MCF 10A (cell line): ENCODE measurements at regions not wholly inside any gene's neighbourhood (a gene's known extent, or its start where the extent isn't known, plus 50 kb on each side); places are given as distances from the start of the nearest gene placed in this dataset.

Source experiments
- BruUV-seq: library from RNA; stranded (reverse); fragments of 400-500 nt; replicated peaks from 2 replicates; lab custom pipeline; 2021; lab: Mats Ljungman, UMichigan
- CTCF ChIA-PET: fragments of 300-600 bp; sonication (Branson Sonifier 250); formaldehyde crosslinking; extraction: SDS; loops from one replicate; lab custom pipeline; 2021; ENCODE audit warnings: antibody characterized with exemption, inconsistent platforms; lab: Yijun Ruan, JAX
- POLR2A ChIA-PET: fragments of 300-600, 350-650 bp; sonication (Branson Sonifier 250); formaldehyde crosslinking; extraction: SDS; loops from one replicate; lab custom pipeline; 2020; ENCODE audit warnings: antibody characterized with exemption, inconsistent platforms; lab: Yijun Ruan, JAX
- DNase-seq: peaks from one replicate; pipeline ENCODE4 v3.0.0-alpha.2; 2018; ENCODE audit not compliant: unreplicated experiment
- H3K27ac Mint-ChIP-seq: one replicate; pipeline ENCODE4 v1.8.0; 2022; ENCODE audit warnings: mild to moderate bottlenecking, low read depth, mixed read lengths; ENCODE audit not compliant: unreplicated experiment
- H3K27me3 Mint-ChIP-seq: one replicate; pipeline ENCODE4 v1.8.0; 2022; ENCODE audit warnings: mixed read lengths; ENCODE audit not compliant: insufficient read depth, unreplicated experiment
- H3K36me3 Mint-ChIP-seq: one replicate; pipeline ENCODE4 v1.8.0; 2022; ENCODE audit warnings: mild to moderate bottlenecking, moderate library complexity, mixed read lengths; ENCODE audit not compliant: insufficient read depth, unreplicated experiment
- H3K4me1 Mint-ChIP-seq: one replicate; pipeline ENCODE4 v1.8.0; 2022; ENCODE audit warnings: mixed read lengths; ENCODE audit not compliant: insufficient read depth, unreplicated experiment
- H3K4me3 Mint-ChIP-seq: one replicate; pipeline ENCODE4 v1.8.0; 2022; ENCODE audit warnings: mild to moderate bottlenecking, moderate library complexity, mixed read lengths; ENCODE audit not compliant: unreplicated experiment
- H3K9me3 Mint-ChIP-seq: one replicate; pipeline ENCODE4 v1.8.0; 2022; ENCODE audit warnings: mixed read lengths; ENCODE audit not compliant: unreplicated experiment
- CTCF ChIP-seq: fragments of 200-600 bp; IDR thresholded peaks from one replicate; pipeline ENCODE4 v1.8.0; 2022; ENCODE audit warnings: antibody characterized with exemption, mild to moderate bottlenecking; ENCODE audit not compliant: unreplicated experiment
- intact Hi-C: fragments of 100-400 bp; cut with micrococcal nuclease; formaldehyde crosslinking; loops from 2 replicates; pipeline ENCODE4 v1.14.1; 2022

- Mint-ChIP-seq H3K9me3 (peaks cover 21% of the 10 kb centered on the region), H3K27ac (no peak overlapping the region), H3K4me3 (no peak overlapping the region), H3K36me3 (no peaks in the 10 kb centered on the region), H3K27me3 (no peaks in the 10 kb centered on the region), H3K4me1 (no peaks in the 10 kb centered on the region)
- DNase-seq = no peak
- intact Hi-C loops = no loop called here
- CTCF ChIA-PET = no interaction called here
- POLR2A ChIA-PET = interaction anchor here (0.7 kb wide), 1 partner anchor 20 kb away, joined by 3 read pairs; no protein-coding TSS in a partner anchor
- TF ChIP-seq CTCF = no peak
- no TSS peak for BruUV-seq
Observed at GRCh38 chr11:71186806-71187205, 65.6 kb downstream of the SHANK2 start.

DNA sequence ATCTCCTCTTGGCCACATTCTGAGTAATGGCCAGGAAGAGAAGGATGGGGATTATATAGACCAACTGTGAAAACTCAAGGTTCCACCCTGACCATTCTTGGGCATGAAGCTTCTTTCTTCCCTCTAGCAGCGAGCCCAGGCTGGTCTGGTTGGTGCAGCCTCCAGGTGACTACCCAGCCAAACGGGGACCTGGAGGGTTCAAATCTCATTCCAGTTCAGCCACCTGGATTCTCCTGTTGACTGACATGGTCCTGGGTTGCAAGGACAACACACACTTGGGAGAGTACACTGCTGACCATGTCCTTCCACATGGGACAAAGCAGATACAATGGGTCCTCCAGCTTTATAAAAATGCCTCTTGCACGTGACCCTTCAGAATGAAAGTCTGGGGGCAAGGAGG, 67.0 kb downstream of the SHANK2 start:
- intact Hi-C loops = no loop called here
- Mint-ChIP-seq H3K9me3 (peaks cover 21% of the 10 kb centered on the region), H3K36me3 (no peaks in the 10 kb centered on the region), H3K27me3 (no peaks in the 10 kb centered on the region), H3K27ac (no peak overlapping the region), H3K4me1 (no peaks in the 10 kb centered on the region), H3K4me3 (no peak overlapping the region)
- TF ChIP-seq CTCF = no peak
- ChIA-PET POLR2A (no interaction called here), CTCF (interaction anchor here (0.7 kb wide), 1 partner anchor 260 kb away, joined by 4 read pairs; no protein-coding TSS in a partner anchor)
- no peak for DNase-seq
- no TSS peak for BruUV-seq

GRCh38 chr11:71184421-71185210, 67.8 kb downstream of the SHANK2 start:
- ChIA-PET POLR2A (no interaction called here), CTCF (no interaction called here)
- H3K9me3 Mint-ChIP-seq = peaks cover 21% of the 10 kb centered on the region
- H3K4me1 Mint-ChIP-seq = no peaks in the 10 kb centered on the region
- no peaks in the 10 kb centered on the region for H3K36me3 Mint-ChIP-seq
- H3K27me3 Mint-ChIP-seq = no peaks in the 10 kb centered on the region
- no peak for TF ChIP-seq CTCF
- intact Hi-C loops = no loop called here
- no peak overlapping the region for H3K27ac Mint-ChIP-seq
- no TSS peak for BruUV-seq
- no peak for DNase-seq
- no peak overlapping the region for H3K4me3 Mint-ChIP-seq

DNA sequence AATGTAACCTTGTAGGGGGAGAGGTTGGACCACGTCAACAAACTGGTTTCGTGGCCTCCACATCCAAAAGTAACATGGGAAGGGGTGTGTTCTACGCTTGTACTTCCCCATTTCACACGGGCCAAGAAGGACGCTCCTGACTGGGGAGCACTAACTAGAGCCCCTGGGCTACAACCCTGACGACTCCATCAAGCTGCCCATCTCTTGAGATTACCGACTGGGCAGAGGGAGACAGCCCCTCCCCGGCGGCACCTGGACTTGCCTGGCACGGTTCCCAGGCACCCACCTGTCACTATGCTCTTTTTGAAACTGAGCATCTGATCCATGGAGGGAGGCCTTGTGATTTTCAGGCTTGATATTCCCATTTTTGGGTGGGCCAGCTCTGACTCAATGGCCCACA, 68.5 kb downstream of the SHANK2 start:
- Mint-ChIP-seq H3K4me1 (no peaks in the 10 kb centered on the region), H3K27me3 (no peaks in the 10 kb centered on the region), H3K27ac (no peak overlapping the region), H3K9me3 (peaks cover 21% of the 10 kb centered on the region), H3K36me3 (no peaks in the 10 kb centered on the region), H3K4me3 (no peak overlapping the region)
- intact Hi-C loops = no loop called here
- ChIA-PET POLR2A (no interaction called here), CTCF (no interaction called here)
- TF ChIP-seq CTCF = no peak
- no peak for DNase-seq
- BruUV-seq = no TSS peak
